ENCODE measurements at regions not wholly inside any gene's neighbourhood (a gene's known extent, or its start where the extent isn't known, plus 50 kb on each side); places are given as distances from the start of the nearest gene placed in this dataset.

GRCh38 chr2:128519517-128520215 is 201.0 kb upstream of the HS6ST1 start:
- Histone ChIP-seq H3K9ac (ENCODE audit: insufficient read depth, low read depth, low read length) (no peak overlapping the region), H3K79me2 (ENCODE audit: insufficient read depth, low read length) (no peaks in the 10 kb centered on the region), H2AFZ (ENCODE audit: low read length) (no peak overlapping the region), H3K36me3 (replicated peaks in 1 of 2; ENCODE audit: control insufficient read depth in 1 of 2, insufficient read depth in 2 of 2, low read length in 2 of 2) (no peaks in the 10 kb centered on the region), H3K9me3 (ENCODE audit: low read length) (no peaks in the 10 kb centered on the region), H3K4me1 (ENCODE audit: insufficient read depth, low read length) (no peaks in the 10 kb centered on the region), H3K4me2 (ENCODE audit: low read depth, low read length) (no peak overlapping the region), H3K27ac (ENCODE audit: extremely low read length, insufficient read depth, low read length) (no peak overlapping the region), H3K4me3 (replicated peaks in 1 of 3; ENCODE audit: insufficient read depth in 1 of 3, low read depth in 2 of 3, low read length in 3 of 3) (no peak overlapping the region), H3K27me3 (ENCODE audit: control insufficient read depth in 1 of 2, insufficient read depth in 2 of 2, low read length in 2 of 2) (peaks cover 3 to 29% of the 10 kb centered on the region in 2 experiments; a peak in 4 of 5 replicates), H4K20me1 (ENCODE audit: insufficient read depth, low read length) (no peaks in the 10 kb centered on the region)
- in situ Hi-C loops (cut with HindIII; ENCODE audit: extremely low pct_ligation_motif_present, low pct_unique_long_range_greater_than_20kb) (no loop called here), intact Hi-C loops (cut with micrococcal nuclease; ENCODE audit: unreplicated experiment) (loop anchor here (5.0 kb wide), 1 partner anchor 483 kb away; no protein-coding TSS in a partner anchor)
- no peak for FAIRE-seq
- WGBS (ENCODE audit: low lambda C conversion rate) = 34% methylated on average over 4 of the region's 6 CpGs
- no peak; the same call in 1 of the 3 replicates for ATAC-seq
- no TSS peak for BruUV-seq (replicated peaks)
- no peak for DNase-seq (ENCODE audit: low spot score)
- ChIA-PET CTCF (ENCODE audit: low intra/inter-chr PET ratio, low total read pairs) (no interaction called here), POLR2A (no interaction called here)
- TF ChIP-seq ZNF530 (CRISPR knock-in tag; IDR thresholded peaks at IDR 0.05; ENCODE audit: low read depth) = no peak
- TF ChIP-seq ZNF513 (CRISPR knock-in tag; conservative IDR thresholded peaks at IDR 0.05) = no peak
- TF ChIP-seq PHF5A (CRISPR knock-in tag; IDR thresholded peaks at IDR 0.05; ENCODE audit: low read depth, unreplicated experiment) = no peak
- TF ChIP-seq E2F5 (CRISPR knock-in tag; conservative IDR thresholded peaks at IDR 0.05) = no peak
- no peak for TF ChIP-seq SKIL (CRISPR knock-in tag; IDR thresholded peaks at IDR 0.05; ENCODE audit: borderline replicate concordance)
- TF ChIP-seq ZNF543 (CRISPR knock-in tag; IDR thresholded peaks at IDR 0.05) = no peak
- TF ChIP-seq RELA (CRISPR knock-in tag; IDR thresholded peaks at IDR 0.05) = no peak
- no peak for TF ChIP-seq TBP (CRISPR knock-in tag; IDR thresholded peaks at IDR 0.05)
